Islet precursor cell (in vitro differentiated cells): ENCODE measurements at regions not wholly inside any gene's neighbourhood (a gene's known extent, or its start where the extent isn't known, plus 50 kb on each side); places are given as distances from the start of the nearest gene placed in this dataset.
"Not testable (repeated sequence)": the region's sequence is repeated elsewhere in the genome, so short reads cannot be mapped to it uniquely, and the experiment has no call there.

ENCODE experiments used
- DNase-seq: peaks from one replicate; pipeline ENCODE4 v3.0.0-alpha.2; 2018

- no peak for DNase-seq
Measured at GRCh38 chr9:84512493-84512892, 157.0 kb upstream of the NTRK2 start.

DNA sequence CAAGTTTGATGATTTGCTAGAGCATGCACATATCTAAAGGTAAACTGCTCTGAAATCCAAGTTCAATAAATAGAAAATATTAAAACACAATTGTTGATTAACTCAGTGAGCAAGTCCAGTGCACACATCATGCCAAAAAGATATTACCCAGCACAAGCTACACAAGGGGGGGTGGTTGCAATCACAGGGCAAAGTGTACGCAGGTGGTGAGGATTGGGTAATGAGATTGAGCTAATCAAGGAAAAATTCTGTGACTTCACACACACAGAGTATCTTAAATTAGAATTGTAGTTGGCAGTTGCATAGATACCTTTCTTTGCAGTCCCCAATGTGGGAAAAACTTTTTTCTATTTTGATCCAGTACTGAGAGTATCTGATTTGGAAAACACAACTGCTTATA lies 156.1 kb upstream of the NTRK2 start:
- DNase-seq, result no peak

DNA sequence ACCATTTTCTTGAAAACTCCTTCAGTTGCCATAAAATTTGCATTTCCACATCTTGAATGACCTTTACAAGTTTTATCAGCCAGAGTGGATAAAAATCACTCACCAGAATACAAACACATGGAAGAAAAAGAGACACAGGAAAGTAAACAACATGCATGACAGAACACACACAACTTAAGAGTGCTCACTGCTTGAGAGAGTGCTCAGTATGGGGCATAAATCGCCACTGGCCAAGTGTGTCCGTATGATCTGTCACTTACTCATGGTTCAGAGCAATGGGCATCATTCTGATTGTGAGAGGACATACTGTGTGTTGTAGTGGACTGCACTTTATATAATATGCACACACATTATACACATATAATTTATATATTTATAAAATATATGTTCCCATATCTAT lies 155.6 kb upstream of the NTRK2 start:
- no peak for DNase-seq

DNA sequence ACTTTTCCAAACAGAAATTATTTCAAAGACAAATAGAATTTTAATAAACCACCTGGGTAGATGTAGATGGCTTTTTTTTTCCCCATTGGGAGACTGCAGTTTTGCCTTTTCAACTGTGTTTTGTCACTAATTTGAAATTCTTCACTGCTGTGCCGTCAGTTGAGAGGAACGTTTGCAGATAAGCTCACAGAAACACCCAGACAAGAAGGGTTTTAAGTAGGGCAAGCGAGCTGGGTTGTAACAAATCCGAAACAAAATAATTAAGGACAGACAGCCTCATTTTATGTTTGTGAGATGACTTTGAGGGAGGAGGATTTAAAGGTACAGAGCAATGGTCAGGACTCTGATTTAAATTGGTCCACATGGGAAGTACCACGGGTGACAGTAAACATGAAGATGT lies 155.1 kb upstream of the NTRK2 start:
- no peak for DNase-seq

GRCh38 chr9:84517026-84517425 lies 152.5 kb upstream of the NTRK2 start:
- no peak for DNase-seq

- DNase-seq, result no peak
Measured at GRCh38 chr9:84519413-84519812, 150.1 kb upstream of the NTRK2 start.

GRCh38 chr9:84521208-84521607 lies 148.3 kb upstream of the NTRK2 start:
- no peak for DNase-seq

DNA sequence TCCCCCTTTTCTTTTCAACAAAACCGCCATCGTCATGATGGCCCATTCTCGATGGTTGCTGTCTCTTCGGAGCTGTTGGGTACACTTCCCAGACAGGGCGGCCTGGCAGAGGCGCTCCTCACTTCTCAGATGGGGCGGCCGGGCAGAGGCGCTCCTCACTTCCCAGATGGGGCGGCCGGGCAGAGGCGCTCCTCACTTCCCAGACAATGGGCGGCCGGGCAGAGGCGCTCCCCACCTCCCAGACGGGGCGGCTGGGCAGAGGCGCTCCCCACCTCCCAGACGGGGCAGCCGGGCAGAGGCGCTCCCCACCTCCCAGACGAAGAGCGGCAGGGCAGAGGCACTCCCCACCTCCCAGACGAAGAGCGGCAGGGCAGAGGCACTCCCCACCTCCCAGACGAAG lies 143.3 kb upstream of the NTRK2 start:
- DNase-seq, result not testable (repeated sequence)

DNA sequence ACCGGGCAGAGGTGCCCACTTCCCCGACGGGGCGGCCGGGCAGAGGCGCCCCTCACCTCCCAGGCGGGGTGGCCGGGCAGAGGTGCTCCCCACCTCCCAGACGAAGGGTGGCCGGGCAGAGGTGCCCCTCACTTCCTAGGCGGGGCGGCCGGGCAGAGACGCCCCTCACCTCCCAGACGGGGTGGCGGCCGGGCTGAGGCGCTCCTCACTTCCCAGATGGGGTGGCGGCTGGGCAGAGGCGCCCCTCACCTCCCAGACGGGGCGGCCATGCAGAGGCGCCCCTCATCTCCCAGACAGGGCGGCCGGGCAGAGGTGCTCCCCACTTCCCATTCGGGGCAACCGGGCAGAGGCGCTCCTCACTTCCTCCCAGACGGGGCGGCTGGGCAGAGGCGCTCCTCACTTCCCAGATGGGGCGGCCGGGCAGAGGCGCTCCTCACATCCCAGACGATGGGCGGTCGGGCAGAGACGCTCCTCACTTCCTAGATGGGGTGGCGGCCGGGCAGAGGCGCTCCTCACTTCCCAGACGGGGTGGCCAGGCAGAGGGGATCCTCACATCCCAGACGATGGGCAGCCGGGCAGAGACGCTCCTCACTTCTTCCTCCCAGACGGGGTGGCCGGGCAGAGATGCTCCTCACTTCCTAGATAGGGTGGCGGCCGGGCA lies 142.3 kb upstream of the NTRK2 start:
- DNase-seq, result not testable (repeated sequence)

- not testable (repeated sequence) for DNase-seq
Measured at GRCh38 chr9:84535973-84536372, 133.6 kb upstream of the NTRK2 start.

DNA sequence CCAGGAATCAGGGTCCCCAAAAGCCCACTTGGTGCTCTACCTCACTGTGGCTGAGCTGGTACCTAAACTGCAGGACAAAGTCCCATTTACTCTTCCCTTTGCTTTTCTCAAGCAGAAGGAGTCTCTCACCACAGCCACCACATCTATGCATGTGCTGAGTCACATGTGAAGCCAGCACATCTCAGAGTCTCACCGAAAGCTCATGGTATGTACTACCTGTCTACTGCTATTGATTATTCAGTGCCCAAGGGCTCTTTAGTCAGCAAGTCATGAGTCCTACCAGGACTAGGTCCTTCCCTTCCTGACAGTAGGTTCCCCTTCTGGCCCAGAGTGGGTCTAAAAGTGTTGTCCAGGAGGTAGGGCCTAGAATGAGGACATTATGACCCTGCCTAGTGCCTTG lies 130.7 kb upstream of the NTRK2 start:
- no peak for DNase-seq

DNA sequence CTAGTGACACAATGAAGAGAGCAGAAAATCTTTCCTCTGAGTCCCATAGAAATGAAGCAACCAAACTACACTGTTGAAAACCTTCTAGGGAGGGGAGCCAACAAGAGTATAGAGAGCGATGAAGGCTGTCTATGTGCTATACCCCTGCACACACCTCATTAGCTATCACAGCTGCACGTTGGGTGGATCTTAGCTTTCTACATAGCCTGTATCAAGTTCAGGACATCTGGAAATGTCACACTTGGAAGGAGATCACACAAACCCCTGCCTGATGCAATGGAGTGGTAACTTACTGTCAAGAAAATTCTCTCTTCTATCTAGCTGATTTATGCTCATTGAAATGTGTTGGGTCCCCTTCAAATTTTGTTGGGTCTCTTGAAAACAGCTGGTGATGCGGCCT lies 127.0 kb upstream of the NTRK2 start:
- DNase-seq, result no peak

DNA sequence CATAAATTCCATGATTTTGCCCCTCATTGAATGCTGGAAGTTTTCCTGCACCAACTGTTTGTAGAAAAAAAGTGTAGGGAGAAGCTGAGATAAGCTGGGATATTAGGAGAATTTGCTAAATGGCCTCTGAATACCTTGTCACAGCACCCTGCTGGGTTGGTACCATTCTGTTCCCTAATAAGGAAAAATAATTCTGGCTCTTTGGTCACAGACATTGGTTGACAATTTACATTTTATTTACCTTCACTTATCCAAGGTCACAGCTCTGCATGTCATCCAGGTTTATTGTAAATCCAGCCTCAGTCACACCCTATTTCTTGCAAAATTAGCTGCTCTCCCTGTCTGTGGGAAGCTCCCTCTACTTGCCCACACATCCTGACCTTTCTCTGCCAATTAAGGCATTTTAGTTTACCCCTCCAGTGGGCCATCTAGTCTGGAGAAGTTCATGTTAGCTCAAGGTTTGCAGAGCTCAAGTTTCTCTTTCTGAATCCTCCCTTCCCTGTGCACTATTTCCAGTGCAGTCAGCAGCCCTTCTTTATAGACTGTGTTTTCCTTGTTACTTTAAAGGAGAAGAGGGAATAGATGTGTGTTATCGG lies 115.4 kb upstream of the NTRK2 start:
- DNase-seq, result no peak

GRCh38 chr9:84556556-84556955 lies 113.0 kb upstream of the NTRK2 start:
- DNase-seq, result no peak

- peak; percentile 94 for DNase-seq
Measured at GRCh38 chr9:84557751-84558150, 111.8 kb upstream of the NTRK2 start.

GRCh38 chr9:84563691-84564090 lies 105.8 kb upstream of the NTRK2 start:
- DNase-seq, result no peak

- no peak for DNase-seq
Measured at GRCh38 chr9:84567805-84568204, 101.7 kb upstream of the NTRK2 start.

GRCh38 chr9:84570482-84571154 lies 98.9 kb upstream of the NTRK2 start:
- DNase-seq, result peak; percentile 90

- DNase-seq, result no peak
Measured at GRCh38 chr9:84573083-84573482, 96.4 kb upstream of the NTRK2 start.

DNA sequence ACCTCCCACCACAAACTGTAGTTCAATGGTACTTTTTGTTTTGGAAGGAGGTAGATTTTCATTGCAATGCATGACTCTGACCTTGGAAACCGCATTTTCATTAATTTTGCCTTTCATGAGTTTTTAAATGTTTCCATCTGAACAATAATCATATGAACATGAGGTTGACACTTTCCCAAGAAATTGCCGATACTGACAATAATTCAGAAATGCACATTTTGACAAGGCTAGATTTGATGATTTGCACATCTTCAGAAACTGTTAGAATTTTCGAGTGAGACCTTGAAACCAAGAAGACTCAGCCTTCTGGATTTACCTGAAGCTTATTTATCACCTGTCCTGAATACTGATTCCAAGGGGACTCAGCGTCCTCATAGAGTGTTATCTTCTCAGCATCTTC lies 93.8 kb upstream of the NTRK2 start:
- no peak for DNase-seq

DNA sequence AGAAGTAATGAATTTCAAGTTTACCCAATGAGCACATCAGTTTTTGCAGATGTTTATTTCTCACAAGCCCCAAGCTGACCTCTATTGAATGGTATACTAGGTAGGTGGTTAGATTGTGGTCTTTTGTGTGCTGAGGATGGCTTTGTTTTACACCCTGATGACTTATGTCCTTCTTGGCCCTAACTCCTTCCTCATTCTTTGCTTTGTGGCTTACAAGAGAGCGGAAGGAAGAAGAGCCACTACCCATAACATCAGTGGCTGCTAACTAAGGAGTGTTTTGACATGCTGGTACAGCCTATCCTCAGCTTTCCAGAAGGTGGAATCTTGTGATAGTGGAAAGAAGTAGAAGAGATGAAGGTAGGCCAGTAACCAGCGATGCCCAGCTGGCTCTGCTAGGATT lies 85.7 kb upstream of the NTRK2 start:
- no peak for DNase-seq

DNA sequence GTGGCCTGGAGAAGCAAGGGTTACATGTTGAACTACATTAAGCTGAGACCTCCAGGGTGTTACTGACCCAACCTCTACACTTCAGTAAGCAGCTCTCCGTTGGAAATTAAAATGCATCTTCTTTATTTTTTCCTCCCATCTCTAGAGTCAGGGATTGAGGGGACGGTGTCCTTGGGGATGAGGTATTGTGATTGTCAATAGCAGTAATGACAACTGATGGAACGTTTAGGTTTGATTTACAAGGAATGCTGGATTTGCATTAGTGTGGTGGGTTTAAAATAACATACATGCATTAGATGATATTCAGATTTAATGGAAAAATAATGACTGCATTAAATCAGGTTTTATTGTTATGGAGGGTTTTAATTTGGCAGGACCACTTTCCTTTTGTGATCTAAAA lies 82.9 kb upstream of the NTRK2 start:
- no peak for DNase-seq

GRCh38 chr9:84587153-84587552 lies 82.4 kb upstream of the NTRK2 start:
- no peak for DNase-seq

GRCh38 chr9:84589542-84589941 lies 80.0 kb upstream of the NTRK2 start:
- DNase-seq, result no peak

GRCh38 chr9:84590706-84591105 lies 78.8 kb upstream of the NTRK2 start:
- no peak for DNase-seq
